Right lobe of liver (tissue), 4 donors: ENCODE measurements at regions not wholly inside any gene's neighbourhood (a gene's known extent, or its start where the extent isn't known, plus 50 kb on each side); places are given as distances from the start of the nearest gene placed in this dataset.

Source experiments
- CTCF ChIP-seq, 4 donors: fragments of 200-600 bp in 3 of 4; fragments of 450-650 bp in 1 of 4; IDR thresholded peaks; one replicate each; pipeline versions ENCODE4 v1.5.1 to v1.8.0; 2016 to 2022; ENCODE audit warnings: antibody characterized with exemption in 4 of 4, mild to moderate bottlenecking in 2 of 4
- POLR2A ChIP-seq: fragments of 450-650 bp; IDR thresholded peaks from one replicate; pipeline ENCODE4 v1.6.1; 2017; ENCODE audit warnings: antibody characterized with exemption, mild to moderate bottlenecking
- donor health status: DM: no; HTN: no; CAD: no.
- donor health status: DM: no; HTN: no; CAD: no.
- donor health status: DM: no; HTN: yes; CAD: no.

GRCh38 chr11:28757725-28758515 lies 649.7 kb downstream of the METTL15 start:
- TF ChIP-seq CTCF (IDR thresholded peaks at IDR 0.05): no peak
- no peak for TF ChIP-seq POLR2A
